Superior temporal gyrus (tissue), 1 donor: ENCODE measurements at regions not wholly inside any gene's neighbourhood (a gene's known extent, or its start where the extent isn't known, plus 50 kb on each side); places are given as distances from the start of the nearest gene placed in this dataset.

Source experiments
- DNase-seq: peaks from one replicate; pipeline ENCODE4 v3.0.0-alpha.2; 2016; ENCODE audit errors: extremely low spot score

DNA sequence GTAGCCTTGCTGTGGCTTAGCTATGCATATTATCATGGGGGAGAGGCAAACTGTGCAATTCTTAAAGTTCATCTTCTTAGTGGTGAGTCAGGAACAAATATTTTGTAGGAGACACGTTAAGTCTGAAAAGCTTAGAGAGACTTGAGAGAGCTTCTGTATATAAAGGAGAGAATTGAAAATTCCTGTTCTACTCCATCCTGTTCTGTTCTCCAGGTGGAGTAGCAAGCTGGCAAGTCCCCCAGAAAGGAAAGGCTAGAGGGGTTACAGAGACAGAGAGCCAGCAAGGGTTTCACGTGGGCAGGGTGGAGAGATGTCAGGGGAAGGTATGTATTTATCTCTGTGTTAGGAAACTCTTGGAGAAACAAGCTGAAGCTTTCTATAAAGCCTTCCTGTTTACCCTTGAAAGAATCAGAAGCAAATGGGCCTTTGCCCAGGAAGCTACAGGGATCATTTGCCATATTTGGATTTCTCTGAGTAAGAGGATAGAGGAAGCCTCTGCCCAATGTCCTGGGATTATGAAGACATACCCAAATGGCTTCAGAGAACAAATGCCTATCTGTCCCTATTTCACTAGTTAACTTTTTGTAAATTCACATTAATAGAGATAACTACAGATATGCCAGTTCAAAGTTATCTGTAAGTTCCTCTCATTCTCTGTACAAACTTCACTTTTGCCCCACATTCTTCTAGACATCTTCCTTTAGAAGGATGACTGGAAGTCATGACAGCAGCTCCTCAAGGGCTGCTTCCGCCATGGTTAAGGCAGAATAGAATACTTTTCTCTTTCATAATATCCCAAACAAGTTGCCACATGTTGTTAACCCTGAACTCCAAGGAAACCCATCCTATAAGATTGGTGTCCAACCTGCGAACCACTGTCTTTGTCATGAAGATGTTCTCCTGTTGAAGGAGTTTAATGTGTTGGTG is 126.7 kb upstream of the NEDD9 start:
- DNase-seq: no peak

DNA sequence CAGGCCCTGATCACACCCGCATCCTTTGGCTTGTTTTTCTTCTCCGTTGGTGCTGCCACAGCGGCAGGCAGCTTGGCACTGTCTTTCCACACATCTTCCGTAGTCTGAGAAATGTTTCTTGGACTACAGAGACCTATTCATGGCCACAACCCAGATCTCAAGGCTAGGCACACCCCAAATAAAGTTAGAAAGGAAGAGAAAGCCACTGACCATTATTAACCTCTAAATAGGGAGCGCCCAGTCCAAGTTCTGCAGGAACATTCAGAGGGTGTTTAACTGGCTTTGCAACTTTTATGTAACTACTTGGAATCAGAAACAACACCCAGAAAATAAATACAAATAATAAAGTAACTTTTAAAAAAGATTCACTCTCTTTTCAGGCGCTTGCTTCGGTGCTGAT is 124.8 kb upstream of the NEDD9 start:
- no peak for DNase-seq

DNA sequence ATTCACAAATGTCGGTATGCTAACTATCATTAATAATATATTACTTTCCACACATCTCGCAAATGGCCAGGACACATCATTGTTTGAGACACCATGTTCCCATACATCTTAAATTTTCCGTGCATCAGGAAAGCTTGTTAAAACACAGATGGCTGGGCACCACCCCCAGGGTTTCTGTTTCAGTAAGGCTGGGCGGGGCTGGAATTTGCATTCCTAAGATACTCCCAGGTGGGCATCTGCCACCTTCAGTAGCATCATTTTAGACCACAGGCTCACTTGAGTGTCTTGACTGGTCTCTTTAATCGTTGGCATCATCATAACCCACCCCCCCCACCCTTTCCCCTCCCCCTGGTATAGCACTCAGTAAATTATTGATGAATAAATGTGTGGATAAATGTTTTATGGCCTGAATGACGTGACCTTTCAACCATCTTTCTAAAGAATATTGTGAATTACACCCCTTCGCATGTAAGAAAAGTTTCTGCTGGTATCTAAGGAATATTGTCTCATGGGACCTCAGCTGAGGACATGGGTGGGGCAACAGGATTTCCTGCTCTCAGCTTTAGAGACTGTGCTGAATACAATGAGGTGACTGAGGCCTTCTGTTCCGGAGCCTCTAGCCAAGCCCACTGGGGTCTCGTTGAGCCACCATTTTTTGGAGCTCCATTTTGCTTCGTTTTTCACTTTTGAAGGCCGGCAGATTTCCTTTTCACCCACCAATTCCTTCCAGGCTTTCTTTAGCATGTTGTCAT is 124.1 kb upstream of the NEDD9 start:
- DNase-seq: no peak

DNA sequence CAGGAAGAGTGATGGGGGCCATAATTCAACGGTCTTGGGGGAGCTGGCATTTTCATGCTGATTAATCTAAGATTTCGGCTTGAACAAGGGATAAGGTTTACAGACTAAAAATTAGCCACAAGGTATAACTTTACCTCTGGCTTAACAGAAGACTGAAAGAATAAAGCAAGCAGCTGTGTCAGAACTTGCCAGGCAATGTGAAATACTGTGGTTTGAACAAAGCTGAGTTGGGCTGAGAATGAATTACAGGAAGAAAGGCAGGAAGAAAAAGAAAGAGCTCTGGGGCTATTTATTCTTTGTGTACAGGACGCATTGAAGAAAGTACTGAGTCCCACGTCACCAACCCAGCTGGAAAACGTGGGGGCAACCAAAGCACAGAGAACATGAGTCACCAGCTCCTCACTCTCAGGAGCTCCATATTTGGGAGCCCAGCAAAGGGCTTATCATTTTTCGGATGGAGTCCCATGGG is 121.5 kb upstream of the NEDD9 start:
- peak; percentile 58 for DNase-seq

DNA sequence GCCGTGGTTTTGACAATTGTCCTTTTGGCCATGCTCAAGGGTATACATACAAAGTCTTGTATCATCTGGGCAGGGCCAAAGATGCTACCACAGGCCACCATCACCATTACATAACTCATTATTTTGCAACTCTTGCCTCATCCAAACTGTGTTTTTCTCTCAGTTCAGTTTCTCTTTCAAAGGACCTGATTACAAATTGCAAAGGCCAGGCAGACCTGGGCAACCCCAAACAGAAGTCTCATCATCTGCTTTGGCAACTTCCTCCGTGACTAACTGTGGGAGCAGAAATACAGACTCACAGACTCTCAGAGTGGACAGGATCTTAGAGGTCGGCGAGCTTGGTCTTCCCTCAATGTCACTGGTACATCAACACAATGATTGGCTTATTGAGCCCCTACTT is 117.8 kb upstream of the NEDD9 start:
- no peak for DNase-seq

DNA sequence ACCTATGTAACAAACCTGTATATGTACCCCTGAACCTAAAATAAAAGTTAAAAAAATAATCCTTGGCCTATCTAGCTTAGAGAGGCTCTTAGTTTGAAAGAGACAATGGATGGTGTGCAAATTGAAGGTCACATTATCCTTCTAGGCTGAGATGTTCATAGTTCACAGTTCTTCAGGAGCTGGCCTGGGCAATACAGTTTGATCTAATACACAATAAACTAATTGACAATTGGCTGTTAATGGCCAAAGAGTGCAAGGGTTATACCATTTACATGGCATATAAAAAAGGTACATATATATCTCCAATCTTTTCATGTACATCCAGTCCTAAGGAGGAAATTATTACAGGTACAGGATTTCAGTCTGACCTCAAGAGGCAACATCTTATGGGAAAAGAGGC is 117.4 kb upstream of the NEDD9 start:
- DNase-seq: no peak

DNA sequence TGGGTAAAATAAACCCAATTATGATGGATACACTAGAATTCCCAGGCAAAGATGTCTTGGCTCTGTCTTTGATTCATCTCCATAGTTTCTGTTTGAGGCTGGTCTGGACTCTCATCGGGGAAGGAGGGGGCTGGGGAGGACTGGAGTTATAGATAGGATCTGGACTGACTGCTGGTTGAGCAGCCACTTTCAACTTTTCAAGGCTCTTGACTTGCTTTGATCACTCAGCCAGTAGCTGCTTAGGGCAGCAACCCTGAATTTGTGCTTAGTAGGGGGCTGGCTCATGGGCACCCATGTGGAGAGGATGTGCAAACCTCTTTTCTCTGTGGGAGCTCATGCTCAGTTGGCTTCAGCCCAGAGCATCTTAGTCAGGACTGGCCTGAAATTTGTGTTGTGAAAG is 114.0 kb upstream of the NEDD9 start:
- no peak for DNase-seq

DNA sequence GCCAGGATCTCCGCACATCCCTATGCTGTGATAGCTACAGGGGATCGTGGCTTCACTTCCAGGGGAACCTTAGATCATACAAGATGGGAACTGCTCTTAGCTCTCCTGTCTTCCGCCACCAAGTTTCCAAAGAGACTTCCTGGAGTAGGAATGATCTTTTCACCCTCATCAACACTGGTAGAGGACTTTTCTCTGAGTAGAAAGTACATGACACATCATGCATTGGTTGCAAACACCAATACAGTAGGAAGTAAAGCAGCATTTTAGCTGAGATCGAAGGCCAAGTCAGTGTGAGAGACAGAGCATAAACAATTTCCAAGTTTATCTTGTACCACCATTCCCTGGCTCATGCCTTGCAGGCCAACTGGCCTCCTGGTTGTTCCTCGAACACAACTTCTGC is 113.1 kb upstream of the NEDD9 start:
- no peak for DNase-seq

DNA sequence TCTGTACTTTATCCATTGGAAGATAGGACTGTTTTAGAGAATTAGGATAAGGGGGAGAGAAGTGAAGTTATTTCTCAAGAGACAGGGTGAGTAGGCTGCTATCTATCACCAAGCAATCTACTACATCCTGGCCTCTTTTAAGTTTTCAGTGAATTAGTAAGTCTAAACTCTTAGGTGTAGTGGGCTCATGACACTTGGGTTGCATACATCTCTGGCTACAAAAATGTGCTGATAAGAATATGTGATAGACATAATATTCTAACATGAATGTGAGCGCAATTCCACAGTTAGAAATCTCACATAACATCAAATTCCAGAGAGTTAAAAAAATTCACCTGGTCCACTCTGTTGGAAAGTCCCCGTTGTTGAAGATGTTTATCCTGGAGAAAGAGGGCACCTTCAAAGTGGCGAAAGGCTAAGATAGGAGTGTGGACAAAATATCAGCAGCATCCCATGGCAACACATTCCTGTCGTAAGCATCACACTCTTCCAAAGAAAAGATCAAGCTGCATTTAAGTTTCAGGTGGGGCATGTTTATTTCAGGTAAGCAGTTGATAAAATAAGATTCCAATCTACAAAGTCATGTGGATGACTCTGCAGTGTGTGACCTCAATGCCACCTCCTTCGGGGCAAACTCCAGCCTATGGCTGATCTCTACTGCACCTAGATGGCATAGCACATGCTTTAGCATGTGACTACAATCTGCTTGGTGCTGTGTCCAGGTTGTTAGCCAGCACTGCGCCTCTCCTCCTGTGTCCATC is 111.7 kb upstream of the NEDD9 start:
- no peak for DNase-seq

DNA sequence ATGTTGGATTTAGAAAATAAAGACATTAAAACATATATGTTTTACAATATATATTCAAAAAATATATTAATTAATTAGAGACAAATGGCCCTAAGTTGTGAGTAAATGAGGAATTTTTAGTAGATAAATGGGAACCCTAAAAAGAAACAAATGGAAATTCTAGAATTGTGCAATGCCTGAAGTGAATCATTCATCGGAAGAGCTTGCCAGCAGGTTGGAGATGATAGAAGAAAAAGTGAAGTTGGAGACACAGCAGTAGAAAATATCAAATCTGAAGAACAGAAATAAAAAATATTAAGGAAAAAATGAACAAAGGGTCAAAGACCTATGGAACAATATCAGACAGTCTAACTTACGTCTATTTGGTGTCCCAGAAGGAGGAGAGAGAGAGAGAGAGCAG is 109.4 kb upstream of the NEDD9 start:
- DNase-seq: no peak

DNA sequence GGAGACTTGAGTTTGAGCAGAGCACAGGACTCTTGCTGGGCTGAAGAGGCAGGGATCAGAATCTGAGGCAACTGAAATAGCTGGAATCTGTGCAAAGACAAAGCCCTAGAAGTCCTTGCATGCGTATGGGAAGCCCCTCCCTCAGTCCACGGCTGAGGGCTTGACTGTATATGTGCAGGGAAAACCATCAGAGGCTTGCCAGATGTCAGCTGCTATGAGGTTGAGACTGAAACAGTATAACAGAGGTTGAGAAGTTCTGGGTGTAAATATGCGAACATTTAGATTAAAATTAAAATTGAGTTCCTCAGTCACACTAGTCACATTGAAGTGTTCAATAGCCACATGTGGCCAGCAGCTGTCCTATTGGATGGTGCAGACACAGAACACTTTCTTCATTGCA is 108.8 kb upstream of the NEDD9 start:
- no peak for DNase-seq

DNA sequence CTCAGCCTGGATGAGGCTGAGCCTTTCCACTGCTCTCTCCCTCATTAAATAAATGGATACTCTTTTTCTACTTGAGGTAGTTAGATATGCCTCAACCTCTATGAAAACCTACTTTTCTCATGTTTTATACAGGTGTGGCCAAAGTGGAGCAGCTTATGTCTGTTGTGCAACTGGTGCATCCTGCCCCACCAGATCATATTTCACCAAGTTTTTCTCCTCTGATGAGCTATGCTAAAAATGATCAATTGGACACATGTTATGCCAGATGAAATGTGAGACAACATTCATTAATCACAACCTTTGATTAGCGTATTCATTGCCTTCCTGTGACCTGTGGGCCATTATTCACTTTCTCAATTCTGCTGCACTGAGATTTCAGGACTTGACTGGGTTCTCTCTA is 106.9 kb upstream of the NEDD9 start:
- DNase-seq: no peak

DNA sequence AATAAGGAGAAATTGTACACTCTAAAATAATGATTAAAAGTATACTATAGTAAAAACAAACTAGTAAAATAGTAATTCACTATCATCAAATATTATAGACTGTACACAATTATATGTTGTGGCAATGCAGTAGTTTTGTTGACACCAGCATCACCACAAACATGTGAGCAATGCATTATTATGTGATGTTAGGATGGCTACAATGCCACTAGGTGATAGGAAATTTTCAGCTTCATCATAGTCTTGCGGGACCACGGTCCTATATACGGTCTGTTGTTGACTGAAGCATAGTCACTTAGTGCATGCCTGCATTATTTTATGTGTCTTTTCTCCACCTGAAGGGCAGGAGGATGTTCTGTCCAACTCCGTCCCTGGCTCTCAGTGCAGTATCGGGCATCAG is 104.8 kb upstream of the NEDD9 start:
- no peak for DNase-seq

DNA sequence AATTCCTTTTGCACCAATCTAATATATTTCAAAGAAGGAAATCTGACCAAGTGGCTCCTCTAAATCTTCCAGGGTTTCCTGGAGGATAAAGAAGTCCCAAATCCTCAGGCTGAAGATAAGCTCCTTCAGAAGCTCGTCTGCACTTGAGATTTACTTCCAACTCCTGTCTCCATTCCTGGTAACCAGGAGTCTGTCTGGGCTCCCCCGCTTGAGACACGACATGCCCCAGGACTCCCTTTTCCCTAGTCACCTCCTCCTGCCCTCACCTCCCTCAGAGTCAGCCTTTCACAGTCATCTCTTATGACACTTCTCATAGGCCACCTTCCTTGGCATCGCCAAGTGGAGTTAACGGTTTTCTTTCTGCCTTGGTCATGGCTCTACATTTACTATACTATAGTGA is 103.4 kb upstream of the NEDD9 start:
- DNase-seq: no peak

DNA sequence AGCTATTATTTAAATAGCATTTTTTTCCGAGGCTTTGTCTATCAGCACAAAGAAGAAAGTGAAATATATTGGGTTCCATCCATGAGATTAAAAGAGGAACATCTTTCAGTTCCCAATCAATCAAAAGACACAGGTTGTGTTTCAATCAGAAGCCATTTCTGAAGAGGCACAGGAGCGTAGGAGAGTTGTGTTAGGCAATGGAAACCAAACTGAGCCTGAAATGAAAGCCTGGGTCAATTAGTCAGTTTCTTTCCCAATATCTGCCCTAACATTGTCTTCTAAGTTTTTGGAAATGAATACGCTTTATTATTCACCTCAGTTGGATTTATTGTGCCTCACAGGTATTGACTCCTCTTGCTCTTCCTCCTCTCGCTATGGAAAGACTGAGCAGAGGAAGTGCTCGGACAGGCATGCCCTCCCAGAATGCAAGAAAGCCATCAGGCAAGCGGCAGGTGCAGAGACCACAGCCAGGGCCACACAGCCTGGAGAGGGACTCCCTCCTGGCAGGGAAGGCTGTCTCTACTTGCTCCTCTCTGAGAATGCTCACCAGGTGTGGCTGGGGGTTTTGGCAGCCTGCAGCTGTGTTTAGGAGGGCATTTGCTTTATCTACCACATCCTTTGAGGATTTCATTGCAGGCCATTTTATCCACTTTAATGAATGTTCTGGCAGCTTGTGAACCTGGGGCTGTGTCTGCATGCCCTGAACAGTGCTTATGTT is 100.8 kb upstream of the NEDD9 start:
- DNase-seq: no peak

DNA sequence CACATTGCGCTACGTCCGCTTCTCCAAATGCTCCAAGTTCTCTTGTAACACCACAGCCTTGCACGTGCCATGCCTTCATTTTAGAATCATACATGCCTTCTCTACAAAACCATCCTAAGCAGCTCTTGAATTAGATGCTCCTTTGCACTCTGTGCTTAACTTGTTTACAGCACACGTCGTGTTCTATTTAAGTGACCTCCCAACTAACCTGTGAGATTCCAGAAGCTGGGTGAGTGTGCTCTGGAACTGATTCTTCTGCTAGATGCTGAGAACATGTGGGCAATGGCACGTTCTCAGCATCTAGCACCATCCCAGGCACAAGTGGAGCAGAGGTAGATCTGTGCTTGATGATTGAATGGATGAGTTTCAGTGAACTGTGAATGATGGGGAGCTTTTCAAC is 100.0 kb upstream of the NEDD9 start:
- no peak for DNase-seq

DNA sequence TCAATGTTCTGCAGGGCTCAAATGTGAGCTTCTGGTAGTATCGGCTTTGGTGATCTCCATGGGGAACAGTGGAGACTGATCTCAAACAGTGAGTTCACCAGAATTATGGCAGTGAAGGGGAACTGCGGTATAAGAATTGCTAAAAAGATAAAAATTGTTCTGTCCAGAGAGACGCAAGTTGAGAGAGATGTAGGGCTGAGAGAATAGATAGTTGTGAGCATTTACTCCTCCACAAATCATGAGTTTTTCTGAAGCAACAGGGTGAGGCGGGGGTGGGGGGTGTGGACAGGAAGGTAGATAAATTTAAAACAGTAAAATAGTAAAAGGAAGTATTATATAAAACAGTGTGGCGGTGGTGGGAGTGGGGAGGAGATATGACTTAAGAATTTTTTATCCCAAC is 98.6 kb upstream of the NEDD9 start:
- no peak for DNase-seq

DNA sequence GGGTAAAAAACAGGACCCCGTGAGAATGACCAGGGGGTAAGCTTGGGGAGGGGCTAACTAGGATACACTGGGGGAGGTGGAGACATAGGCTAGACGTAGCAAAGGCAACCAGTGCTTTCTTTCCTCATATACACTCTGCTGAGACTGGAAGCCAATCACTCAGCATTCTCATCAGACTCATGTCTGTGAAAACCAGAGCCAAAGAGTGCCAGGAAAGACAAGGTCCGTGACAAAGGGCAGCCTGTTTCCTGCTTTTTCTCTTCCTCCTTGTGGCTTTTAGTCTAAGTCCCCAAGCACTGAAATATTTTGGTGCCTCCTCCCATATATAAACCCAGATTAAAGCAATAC is 97.9 kb upstream of the NEDD9 start:
- DNase-seq: no peak

DNA sequence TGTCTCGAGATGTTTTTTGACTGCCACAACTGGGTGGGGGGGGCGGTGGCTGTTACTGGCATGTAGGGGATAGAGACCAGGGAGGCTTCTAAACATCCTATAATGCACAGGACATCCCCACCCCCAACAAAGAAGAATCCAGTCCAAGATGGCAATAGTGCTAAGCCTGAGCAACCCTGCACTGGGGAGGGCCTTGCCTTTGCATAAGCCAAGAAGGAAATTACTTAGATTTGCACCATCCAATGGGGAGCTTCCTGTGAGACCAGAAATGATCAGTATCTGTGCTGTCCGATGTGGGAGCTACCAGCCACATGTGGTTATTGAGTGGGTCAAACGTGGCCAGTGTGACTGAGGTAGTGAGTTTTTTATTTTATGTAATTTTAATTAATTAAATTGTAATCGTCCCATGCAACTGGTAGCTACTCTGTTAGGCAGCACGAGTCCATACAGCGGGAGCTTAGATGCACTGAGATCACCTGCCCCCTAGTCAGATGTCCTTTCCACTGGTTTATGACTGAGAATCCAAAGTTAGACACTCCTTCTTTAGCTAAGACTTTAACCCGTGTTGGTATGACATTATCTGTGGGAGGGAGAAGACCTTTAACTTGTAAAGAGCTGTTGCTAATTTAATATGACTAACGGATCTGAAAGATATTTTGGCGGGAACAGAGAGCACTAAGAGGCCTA is 97.4 kb upstream of the NEDD9 start:
- DNase-seq: no peak

DNA sequence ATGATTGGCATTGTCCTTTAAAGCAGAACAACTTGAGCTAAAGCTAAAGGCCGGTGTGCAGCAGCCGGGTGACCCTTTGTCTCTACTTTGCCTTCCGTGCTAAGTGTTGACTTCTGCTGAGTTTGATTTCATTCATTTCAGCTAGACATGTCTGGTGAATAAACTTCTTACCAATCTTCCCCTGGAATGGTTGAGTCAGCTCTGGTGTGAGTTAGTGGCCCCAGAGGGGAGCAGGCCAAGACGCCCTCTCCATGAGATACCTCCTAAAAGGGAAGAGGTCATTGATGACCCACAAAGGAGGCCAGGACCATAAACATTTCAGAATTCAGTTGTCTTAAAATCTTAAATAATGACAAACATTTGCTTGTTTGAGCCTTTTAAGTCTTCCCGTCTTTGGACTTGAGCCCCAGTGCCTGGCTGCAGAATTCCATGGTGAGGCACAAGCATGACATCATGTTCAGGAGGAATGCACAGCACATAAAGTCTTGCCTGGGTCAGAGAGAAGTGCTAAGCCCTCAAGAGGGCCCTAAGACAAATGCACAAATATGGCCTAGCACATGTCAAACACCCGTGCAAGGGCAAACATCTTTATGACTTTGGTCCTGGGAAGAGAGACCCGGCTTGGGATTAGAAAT is 96.3 kb upstream of the NEDD9 start:
- no peak for DNase-seq

DNA sequence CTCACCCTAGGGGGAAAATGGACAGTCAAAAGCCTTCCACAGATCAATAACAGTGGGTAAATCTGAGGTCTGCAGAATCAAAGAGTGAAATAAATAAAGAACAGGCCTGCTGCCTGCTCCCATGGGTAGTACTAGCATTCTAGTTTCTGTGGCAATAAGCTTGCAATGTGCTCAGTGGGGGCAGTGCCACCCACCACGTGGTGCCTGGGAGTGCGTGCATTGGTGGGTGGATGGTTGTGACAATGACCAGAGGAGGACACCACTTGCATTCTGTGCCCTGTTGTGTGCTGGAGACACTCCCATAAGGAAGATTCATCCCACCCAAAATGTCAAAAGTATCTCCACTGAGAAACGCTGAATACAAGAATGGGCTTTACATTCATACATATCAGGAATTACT is 95.5 kb upstream of the NEDD9 start:
- DNase-seq: no peak
